Endothelial cell of umbilical vein (primary cell): ENCODE measurements at regions not wholly inside any gene's neighbourhood (a gene's known extent, or its start where the extent isn't known, plus 50 kb on each side); places are given as distances from the start of the nearest gene placed in this dataset.

ENCODE experiments used
- BruUV-seq: library from RNA; stranded (reverse); fragments of 400-500 nt; replicated peaks from 2 replicates; lab custom pipeline; 2021; lab: Mats Ljungman, UMichigan
- CTCF ChIA-PET: fragments of 300-600, 350-600 bp; sonication (Branson Sonifier 250); formaldehyde crosslinking; loops from one replicate; lab custom pipeline; 2021; ENCODE audit warnings: antibody characterized with exemption, inconsistent platforms; lab: Charles Lee
- POLR2A ChIA-PET: fragments of 300-600, 350-600 bp; sonication (Branson Sonifier 250); formaldehyde crosslinking; loops from one replicate; lab custom pipeline; 2021; ENCODE audit warnings: antibody characterized with exemption, inconsistent platforms; lab: Charles Lee
- DNase-seq: peaks from one replicate; pipeline ENCODE4 v3.0.0-alpha.2; 2011; ENCODE audit warnings: low read depth, low spot score
- FAIRE-seq: peaks from 2 replicates; lab custom pipeline; 2011; peaks lifted over from hg19 to GRCh38; lab: Jason Lieb, UNC
- H2AFZ ChIP-seq: 2 replicates; pipeline ENCODE4 v1.6.0; 2012; ENCODE audit warnings: low read depth, low read length, control low read depth, inconsistent platforms
- H3K27ac ChIP-seq: 2 replicates; pipeline ENCODE4 v1.5.1; 2011; ENCODE audit warnings: low read depth, mild to moderate bottlenecking, control low read depth, low read length, moderate library complexity; ENCODE audit not compliant: insufficient read depth
- H3K27me3 ChIP-seq, 2 experiments: 2 replicates each; pipeline versions ENCODE4 v1.6.0 to v1.6.1; 2011; ENCODE audit warnings: low read length in 2 of 2, mixed read lengths in 1 of 2; ENCODE audit not compliant: control insufficient read depth in 2 of 2, insufficient read depth in 2 of 2
- H3K36me3 ChIP-seq, 2 experiments: 2 replicates in 1 of 2; 3 replicates in 1 of 2; pipeline ENCODE4 v1.5.1; 2011; ENCODE audit warnings: low read length in 2 of 2, mild to moderate bottlenecking in 1 of 2, moderate library complexity in 1 of 2; ENCODE audit not compliant: control insufficient read depth in 2 of 2, insufficient read depth in 2 of 2; ENCODE audit errors: extremely low read depth in 1 of 2
- H3K4me1 ChIP-seq: 3 replicates; pipeline ENCODE4 v1.5.1; 2011; ENCODE audit warnings: mild to moderate bottlenecking, low read length; ENCODE audit not compliant: control insufficient read depth, insufficient read depth; ENCODE audit errors: extremely low read depth
- H3K4me2 ChIP-seq: 2 replicates; pipeline ENCODE4 v1.6.1; 2011; ENCODE audit warnings: low read length, control low read depth, mixed read lengths; ENCODE audit not compliant: insufficient read depth
- H3K4me3 ChIP-seq, 3 experiments: fragments of 200-600 bp in 1 of 3; sonication (generic), shearing (Covaris generic) in 1 of 3; replicated peaks in 1 of 3; 2 replicates each; pipeline ENCODE4 v1.5.1; 2011 to 2016; ENCODE audit warnings: control low read depth in 3 of 3, low read length in 3 of 3, mild to moderate bottlenecking in 2 of 3, inconsistent platforms in 1 of 3, low read depth in 1 of 3, moderate library complexity in 1 of 3; ENCODE audit not compliant: insufficient read depth in 1 of 3
- H3K79me2 ChIP-seq: 2 replicates; pipeline ENCODE4 v1.6.0; 2012; ENCODE audit warnings: low read length, inconsistent platforms; ENCODE audit not compliant: control insufficient read depth, insufficient read depth
- H3K9ac ChIP-seq: replicated peaks from 2 replicates; pipeline ENCODE3; 2011; ENCODE audit warnings: low read length, control low read depth; ENCODE audit not compliant: insufficient read depth; ENCODE audit errors: extremely low read depth
- H3K9me1 ChIP-seq: replicated peaks from 3 replicates; pipeline ENCODE4 v1.6.0; 2011; ENCODE audit warnings: mild to moderate bottlenecking, low read length; ENCODE audit not compliant: control insufficient read depth, insufficient read depth; ENCODE audit errors: extremely low read depth
- H3K9me3 ChIP-seq: replicated peaks from 2 replicates; pipeline ENCODE4 v1.5.1; 2012; ENCODE audit warnings: low read length, inconsistent platforms; ENCODE audit not compliant: control insufficient read depth, insufficient read depth
- H4K20me1 ChIP-seq: replicated peaks from 2 replicates; pipeline ENCODE3; 2011; ENCODE audit warnings: mild to moderate bottlenecking, low read length; ENCODE audit not compliant: control insufficient read depth, insufficient read depth; ENCODE audit errors: extremely low read depth
- EZH2 ChIP-seq: IDR thresholded peaks from 2 replicates; pipeline ENCODE4 v1.6.1; 2012; ENCODE audit warnings: borderline replicate concordance, low read depth, mild to moderate bottlenecking, moderate library complexity, low read length, inconsistent platforms; ENCODE audit not compliant: severe bottlenecking
- FOS ChIP-seq: IDR thresholded peaks from 2 replicates; pipeline ENCODE4 v1.6.1; 2011; ENCODE audit warnings: mild to moderate bottlenecking, low read length, moderate library complexity, borderline replicate concordance; ENCODE audit not compliant: insufficient read depth
- GATA2 ChIP-seq: IDR thresholded peaks from 2 replicates; pipeline ENCODE4 v1.7.0; 2011; ENCODE audit warnings: low read depth, mild to moderate bottlenecking, moderate library complexity, mixed read lengths, low read length; ENCODE audit not compliant: insufficient read length, insufficient read depth
- JUN ChIP-seq: IDR thresholded peaks from 2 replicates; pipeline ENCODE4 v1.6.1; 2011; ENCODE audit warnings: borderline replicate concordance, low read depth; ENCODE audit not compliant: insufficient read length, insufficient read depth
- MYC ChIP-seq: IDR thresholded peaks from one replicate; pipeline ENCODE4 v1.6.1; 2011; ENCODE audit warnings: mild to moderate bottlenecking, low read depth, low read length
- POLR2A ChIP-seq: IDR thresholded peaks from 2 replicates; pipeline ENCODE4 v1.6.1; 2012; ENCODE audit warnings: low read depth, mild to moderate bottlenecking, control low read depth, low read length
- POLR2AphosphoS5 ChIP-seq: IDR thresholded peaks from 2 replicates; pipeline ENCODE4 v1.6.1; 2012; ENCODE audit warnings: low read depth, mild to moderate bottlenecking, control low read depth, low read length, moderate library complexity; ENCODE audit not compliant: insufficient read depth
- dilution Hi-C: fragments of 300-500 bp; cut with MboI; formaldehyde crosslinking; loops from one replicate; pipeline ENCODE4 v1.15.0; 2019; ENCODE audit warnings: low sequenced_read_pairs; ENCODE audit not compliant: extremely low pct_ligation_motif_present
- intact Hi-C: fragments of 100-400 bp; cut with micrococcal nuclease; formaldehyde crosslinking; loops from one replicate; pipeline ENCODE4 v1.10.0; 2022
- TF ChIP-seq, protein P1 (sequence below), 2 donors: IDR thresholded peaks; 1 replicate in 1 of 2; 2 replicates in 1 of 2; pipeline ENCODE4 v1.5.1; 2011; ENCODE audit warnings: low read length in 2 of 2, mild to moderate bottlenecking in 2 of 2, moderate library complexity in 2 of 2, control low read depth in 1 of 2, inconsistent platforms in 1 of 2, low read depth in 1 of 2; ENCODE audit not compliant: insufficient read depth in 1 of 2; ENCODE audit errors: extremely low read depth in 1 of 2
- TF ChIP-seq, protein P2 (sequence below): IDR thresholded peaks from 2 replicates; pipeline ENCODE4 v1.6.1; 2011; ENCODE audit not compliant: insufficient read depth, insufficient read length

DNA sequence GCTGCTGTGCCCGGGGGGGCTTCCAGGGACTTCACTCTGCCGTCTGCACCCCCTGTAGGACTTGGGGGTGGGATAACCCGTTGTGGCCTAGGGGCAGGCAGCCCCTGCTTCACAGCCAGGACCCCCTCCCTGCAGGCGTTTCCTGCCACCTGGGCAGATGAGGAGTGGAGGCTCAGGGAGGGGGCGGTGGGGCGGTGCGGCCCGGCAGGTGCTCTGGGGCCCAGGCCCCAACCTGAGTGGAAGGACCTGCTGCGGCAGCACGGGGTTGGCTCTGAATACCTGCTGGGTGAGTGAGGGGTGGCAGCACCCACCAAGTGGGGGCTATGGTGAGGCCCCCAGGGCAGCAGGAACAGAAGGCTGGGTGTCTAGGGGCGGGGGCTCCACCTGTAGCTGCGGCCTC, 78.6 kb upstream of the TTC34 start:
- no peaks in the 10 kb centered on the region for H3K36me3 ChIP-seq
- no peak overlapping the region for H3K4me2 ChIP-seq
- no TSS peak for BruUV-seq
- ChIA-PET CTCF (no interaction called here), POLR2A (no interaction called here)
- dilution Hi-C loops, result no loop called here
- intact Hi-C loops, result no loop called here
- H3K4me3 ChIP-seq, result no peak overlapping the region
- no peaks in the 10 kb centered on the region for H3K27me3 ChIP-seq
- H4K20me1 ChIP-seq, result no peaks in the 10 kb centered on the region
- H3K79me2 ChIP-seq, result no peaks in the 10 kb centered on the region
- peaks cover 3% of the 10 kb centered on the region for H3K9me3 ChIP-seq
- TF ChIP-seq EZH2, result no peak
- H3K27ac ChIP-seq, result no peak overlapping the region
- H3K9me1 ChIP-seq, result no peaks in the 10 kb centered on the region
- no peak overlapping the region for H3K9ac ChIP-seq
- H3K4me1 ChIP-seq, result no peaks in the 10 kb centered on the region
- DNase-seq (no peak), FAIRE-seq (no peak)
- no peak overlapping the region for H2AFZ ChIP-seq

DNA sequence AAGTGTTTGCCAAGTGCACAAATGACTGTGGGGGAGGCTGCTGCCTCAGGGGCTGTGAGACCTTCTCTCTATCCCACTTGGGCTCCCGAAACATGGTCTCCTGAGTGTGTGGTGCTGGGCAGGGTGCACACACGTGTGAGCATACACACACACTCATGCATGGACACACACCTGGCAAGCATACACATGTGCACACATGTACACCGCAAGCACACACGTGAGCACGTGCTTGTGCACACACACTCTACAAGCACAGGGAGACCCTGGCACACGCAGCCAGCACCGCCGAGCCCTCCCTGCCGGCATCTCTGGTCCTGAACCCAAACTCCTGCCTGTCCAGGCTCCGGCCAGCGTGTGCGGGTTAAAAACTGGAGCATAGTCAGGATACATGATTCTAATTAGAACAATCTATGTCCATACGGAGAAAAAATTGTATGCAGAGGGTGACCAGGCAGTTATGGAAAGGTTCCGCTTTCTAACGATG, 79.4 kb upstream of the TTC34 start:
- ChIA-PET POLR2A (no interaction called here), CTCF (no interaction called here)
- dilution Hi-C loops, result no loop called here
- DNase-seq, result no peak
- no peaks in the 10 kb centered on the region for H3K27me3 ChIP-seq
- no peak overlapping the region for H2AFZ ChIP-seq
- H3K36me3 ChIP-seq, result no peaks in the 10 kb centered on the region
- no peaks in the 10 kb centered on the region for H3K79me2 ChIP-seq
- no peaks in the 10 kb centered on the region for H3K9me1 ChIP-seq
- H3K9ac ChIP-seq, result no peak overlapping the region
- H3K27ac ChIP-seq, result no peak overlapping the region
- H3K4me2 ChIP-seq, result no peak overlapping the region
- no peaks in the 10 kb centered on the region for H4K20me1 ChIP-seq
- peaks cover 3% of the 10 kb centered on the region for H3K9me3 ChIP-seq
- H3K4me1 ChIP-seq, result no peaks in the 10 kb centered on the region
- no peak overlapping the region for H3K4me3 ChIP-seq
- intact Hi-C loops, result no loop called here
- BruUV-seq, result no TSS peak
- TF ChIP-seq GATA2 (no peak), JUN (no peak), POLR2A (no peak), MYC (no peak), POLR2AphosphoS5 (no peak), EZH2 (no peak), FOS (no peak)
- TF ChIP-seq, protein P1, sequence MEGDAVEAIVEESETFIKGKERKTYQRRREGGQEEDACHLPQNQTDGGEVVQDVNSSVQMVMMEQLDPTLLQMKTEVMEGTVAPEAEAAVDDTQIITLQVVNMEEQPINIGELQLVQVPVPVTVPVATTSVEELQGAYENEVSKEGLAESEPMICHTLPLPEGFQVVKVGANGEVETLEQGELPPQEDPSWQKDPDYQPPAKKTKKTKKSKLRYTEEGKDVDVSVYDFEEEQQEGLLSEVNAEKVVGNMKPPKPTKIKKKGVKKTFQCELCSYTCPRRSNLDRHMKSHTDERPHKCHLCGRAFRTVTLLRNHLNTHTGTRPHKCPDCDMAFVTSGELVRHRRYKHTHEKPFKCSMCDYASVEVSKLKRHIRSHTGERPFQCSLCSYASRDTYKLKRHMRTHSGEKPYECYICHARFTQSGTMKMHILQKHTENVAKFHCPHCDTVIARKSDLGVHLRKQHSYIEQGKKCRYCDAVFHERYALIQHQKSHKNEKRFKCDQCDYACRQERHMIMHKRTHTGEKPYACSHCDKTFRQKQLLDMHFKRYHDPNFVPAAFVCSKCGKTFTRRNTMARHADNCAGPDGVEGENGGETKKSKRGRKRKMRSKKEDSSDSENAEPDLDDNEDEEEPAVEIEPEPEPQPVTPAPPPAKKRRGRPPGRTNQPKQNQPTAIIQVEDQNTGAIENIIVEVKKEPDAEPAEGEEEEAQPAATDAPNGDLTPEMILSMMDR (IDR thresholded peaks at IDR 0.05; ENCODE audit: extremely low read depth in 1 of 2, insufficient read depth in 1 of 2, low read depth in 1 of 2, low read length in 2 of 2), result no peak
- TF ChIP-seq, protein P2, sequence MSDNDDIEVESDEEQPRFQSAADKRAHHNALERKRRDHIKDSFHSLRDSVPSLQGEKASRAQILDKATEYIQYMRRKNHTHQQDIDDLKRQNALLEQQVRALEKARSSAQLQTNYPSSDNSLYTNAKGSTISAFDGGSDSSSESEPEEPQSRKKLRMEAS, result no peak
- FAIRE-seq, result no peak
